Common myeloid progenitor, CD34-positive (primary cell): ENCODE measurements at regions not wholly inside any gene's neighbourhood (a gene's known extent, or its start where the extent isn't known, plus 50 kb on each side); places are given as distances from the start of the nearest gene placed in this dataset.

Source experiments
- CTCF ChIA-PET: fragments of 350-600 bp; sonication (Branson Sonifier 250); formaldehyde crosslinking; loops from one replicate; lab custom pipeline; 2021; ENCODE audit warnings: antibody characterized with exemption; lab: Charles Lee
- POLR2A ChIA-PET: fragments of 350-600 bp; sonication (Branson Sonifier 250); formaldehyde crosslinking; loops from one replicate; lab custom pipeline; 2021; ENCODE audit warnings: antibody characterized with exemption; lab: Charles Lee
- DNase-seq, 3 donors: peaks; one replicate each; pipeline versions ENCODE4 v3.0.0 to v3.0.0-alpha.2; 2013
- H3K27ac ChIP-seq, 2 experiments: 1 replicate in 1 of 2; 2 replicates in 1 of 2; pipeline ENCODE4 v1.7.0; 2013; ENCODE audit warnings: inconsistent platforms in 2 of 2, low read length in 2 of 2, mild to moderate bottlenecking in 2 of 2, low read depth in 1 of 2, moderate library complexity in 1 of 2; ENCODE audit not compliant: severe bottlenecking in 2 of 2, insufficient read depth in 1 of 2, poor library complexity in 1 of 2
- H3K27me3 ChIP-seq, 5 experiments: replicated peaks in 2 of 5; 1 replicate in 3 of 5; 2 replicates in 2 of 5; pipeline versions ENCODE4 v1.6.1 to v1.7.0; 2013; ENCODE audit warnings: low read length in 4 of 5, mild to moderate bottlenecking in 2 of 5, moderate library complexity in 2 of 5, inconsistent platforms in 1 of 5; ENCODE audit not compliant: insufficient read depth in 5 of 5, control insufficient read depth in 4 of 5
- H3K36me3 ChIP-seq, 4 experiments: 1 replicate in 2 of 4; 2 replicates in 2 of 4; pipeline versions ENCODE4 v1.6.1 to v1.7.0; 2013; ENCODE audit warnings: low read length in 3 of 4, control low read depth in 1 of 4, mild to moderate bottlenecking in 1 of 4; ENCODE audit not compliant: control insufficient read depth in 4 of 4, insufficient read depth in 4 of 4
- H3K4me1 ChIP-seq, 4 experiments: 1 replicate in 3 of 4; 2 replicates in 1 of 4; pipeline versions ENCODE4 v1.6.1 to v1.7.1; 2013; ENCODE audit warnings: low read length in 3 of 4, mild to moderate bottlenecking in 3 of 4, control low read depth in 1 of 4, inconsistent platforms in 1 of 4, moderate library complexity in 1 of 4; ENCODE audit not compliant: control insufficient read depth in 4 of 4, insufficient read depth in 4 of 4; ENCODE audit errors: control extremely low read depth in 1 of 4
- H3K4me3 ChIP-seq, 7 experiments: 1 replicate in 4 of 7; 2 replicates in 3 of 7; pipeline versions ENCODE4 v1.5.1 to v1.7.0; 2013; ENCODE audit warnings: mild to moderate bottlenecking in 7 of 7, low read length in 6 of 7, moderate library complexity in 6 of 7, inconsistent platforms in 2 of 7, low read depth in 2 of 7, control low read depth in 1 of 7; ENCODE audit not compliant: insufficient read depth in 4 of 7, control insufficient read depth in 1 of 7; ENCODE audit errors: extremely low read depth in 1 of 7
- H3K9me3 ChIP-seq, 5 experiments: 1 replicate in 4 of 5; 2 replicates in 1 of 5; pipeline versions ENCODE4 v1.6.1 to v1.7.1; 2013; ENCODE audit warnings: low read length in 4 of 5, mild to moderate bottlenecking in 2 of 5, inconsistent platforms in 1 of 5, low read depth in 1 of 5, moderate library complexity in 1 of 5; ENCODE audit not compliant: control insufficient read depth in 4 of 5, insufficient read depth in 2 of 5; ENCODE audit errors: control extremely low read depth in 1 of 5
- WGBS: methylation state at CpG from one replicate; pipeline ENCODE4 v1.1.5; 2013; ENCODE audit not compliant: insufficient coverage; 5-methylcytosine and 5-hydroxymethylcytosine counted together

GRCh38 chr13:86714495-86714894 lies 915.3 kb upstream of the SLITRK6 start:
- DNase-seq: no peak
- ChIA-PET CTCF (no interaction called here), POLR2A (no interaction called here)
- H3K4me3 ChIP-seq: no peak overlapping the region
- no peaks in the 10 kb centered on the region for H3K36me3 ChIP-seq
- no peaks in the 10 kb centered on the region for H3K27me3 ChIP-seq
- no peak overlapping the region for H3K27ac ChIP-seq
- 86% methylated on average over 1 of the region's 3 CpGs for WGBS
- H3K9me3 ChIP-seq: peaks cover 0 to 2% (median 0%) of the 10 kb centered on the region in 5 experiments
- no peaks in the 10 kb centered on the region for H3K4me1 ChIP-seq

- 53% methylated on average over 2 of the region's 3 CpGs for WGBS
These were observed 925.9 kb upstream of the SLITRK6 start for GRCh38 chr13:86725105-86725504.

GRCh38 chr13:86729206-86729605 lies 930.0 kb upstream of the SLITRK6 start:
- Histone ChIP-seq H3K36me3 (no peaks in the 10 kb centered on the region), H3K27me3 (no peaks in the 10 kb centered on the region), H3K27ac (no peak overlapping the region), H3K9me3 (no peaks in the 10 kb centered on the region), H3K4me3 (no peak overlapping the region), H3K4me1 (no peaks in the 10 kb centered on the region)
- no CpG with 5 or more reads among the region's 2 CpGs for WGBS
- POLR2A ChIA-PET: no interaction called here
- DNase-seq: no peak
- CTCF ChIA-PET: no interaction called here

More at GRCh38 chr13:86725105-86725504, 925.9 kb upstream of the SLITRK6 start:
- Histone ChIP-seq H3K9me3 (no peaks in the 10 kb centered on the region), H3K4me1 (no peaks in the 10 kb centered on the region), H3K27ac (no peak overlapping the region), H3K4me3 (no peak overlapping the region), H3K27me3 (no peaks in the 10 kb centered on the region), H3K36me3 (no peaks in the 10 kb centered on the region)
- ChIA-PET CTCF (no interaction called here), POLR2A (no interaction called here)
- DNase-seq: no peak

- WGBS: no CpG with 5 or more reads among the region's 1 CpG
- CTCF ChIA-PET: no interaction called here
- no peak overlapping the region for H3K4me3 ChIP-seq
- H3K4me1 ChIP-seq: no peaks in the 10 kb centered on the region
- no peak for DNase-seq
- H3K27ac ChIP-seq: no peak overlapping the region
- no peaks in the 10 kb centered on the region for H3K27me3 ChIP-seq
- POLR2A ChIA-PET: no interaction called here
- no peaks in the 10 kb centered on the region for H3K36me3 ChIP-seq
- H3K9me3 ChIP-seq: no peaks in the 10 kb centered on the region
These were observed 932.8 kb upstream of the SLITRK6 start for GRCh38 chr13:86731987-86732386.

GRCh38 chr13:86737334-86737932 lies 933.7 kb upstream of the SLITRK5 start:
- Histone ChIP-seq H3K4me3 (no peak overlapping the region), H3K27ac (no peak overlapping the region), H3K27me3 (no peaks in the 10 kb centered on the region), H3K36me3 (no peaks in the 10 kb centered on the region), H3K4me1 (no peaks in the 10 kb centered on the region), H3K9me3 (no peaks in the 10 kb centered on the region)
- ChIA-PET POLR2A (no interaction called here), CTCF (no interaction called here)
- DNase-seq: no peak
- 100% methylated on average over 1 of the region's 1 CpG for WGBS

GRCh38 chr13:86741762-86742285 lies 929.3 kb upstream of the SLITRK5 start:
- no CpG with 5 or more reads among the region's 2 CpGs for WGBS
- ChIA-PET CTCF (no interaction called here), POLR2A (no interaction called here)
- H3K4me1 ChIP-seq: no peaks in the 10 kb centered on the region
- no peak overlapping the region for H3K4me3 ChIP-seq
- H3K36me3 ChIP-seq: no peaks in the 10 kb centered on the region
- DNase-seq: peak in 1 of 3 donors; percentile 1
- no peak overlapping the region for H3K27ac ChIP-seq
- H3K9me3 ChIP-seq: no peaks in the 10 kb centered on the region
- H3K27me3 ChIP-seq: no peaks in the 10 kb centered on the region

- CTCF ChIA-PET: no interaction called here
- Histone ChIP-seq H3K4me1 (no peaks in the 10 kb centered on the region), H3K27ac (no peak overlapping the region), H3K36me3 (no peaks in the 10 kb centered on the region), H3K9me3 (peaks cover 0 to 2% (median 0%) of the 10 kb centered on the region in 5 experiments), H3K4me3 (no peak overlapping the region), H3K27me3 (no peaks in the 10 kb centered on the region)
- WGBS: 87% methylated on average over 9 of the region's 9 CpGs
- no peak for DNase-seq
- POLR2A ChIA-PET: no interaction called here
These were observed 913.8 kb upstream of the SLITRK5 start for GRCh38 chr13:86757236-86757978.
